ENCODE measurements at regions not wholly inside any gene's neighbourhood (a gene's known extent, or its start where the extent isn't known, plus 50 kb on each side); places are given as distances from the start of the nearest gene placed in this dataset.
A peak's percentile ranks its signal among the peaks of the same experiment; 100 is the strongest.

DNA sequence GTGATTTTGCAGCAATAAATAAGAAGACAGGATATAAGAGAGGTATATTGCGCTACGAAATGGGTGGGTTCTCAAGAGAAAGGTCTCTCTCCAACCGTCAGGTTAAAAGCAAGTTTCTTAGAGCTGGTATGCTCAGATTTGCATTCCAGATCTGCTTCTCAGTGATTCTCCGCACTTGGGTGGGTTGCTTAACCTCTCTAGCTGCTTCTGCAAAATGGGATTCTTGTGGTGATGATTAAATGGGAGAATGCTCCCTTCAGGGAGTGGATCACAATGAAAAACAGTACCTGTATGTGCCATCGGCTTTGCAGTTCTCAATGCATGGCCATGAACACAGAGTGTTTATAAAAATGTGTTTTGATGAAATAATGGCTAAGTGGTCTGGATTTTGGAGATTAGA lies 477.7 kb downstream of the TNS1 start:
- DNase-seq (ENCODE audit: low spot score) = no peak

DNA sequence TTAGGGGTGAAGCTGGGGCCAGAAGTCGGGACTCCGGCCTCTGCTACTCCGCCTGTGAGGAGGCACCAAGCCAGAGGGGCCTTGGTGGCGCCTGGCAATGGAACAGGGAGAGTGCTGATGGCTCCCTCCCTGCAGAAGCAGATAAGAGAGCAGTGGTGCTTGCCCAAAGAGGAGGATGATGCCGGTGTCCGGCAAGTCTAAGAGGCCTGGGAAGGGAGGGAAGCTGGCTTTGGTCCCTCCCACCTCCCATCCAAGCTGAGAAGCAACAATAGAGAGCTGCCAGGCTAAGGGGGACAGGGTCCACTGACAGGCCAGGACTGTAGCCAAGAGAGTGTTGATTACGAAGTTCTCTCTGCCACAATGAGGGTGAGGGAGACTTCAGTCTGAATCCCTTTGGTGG lies 479.5 kb downstream of the TNS1 start:
- no peak for DNase-seq (ENCODE audit: low spot score)

DNA sequence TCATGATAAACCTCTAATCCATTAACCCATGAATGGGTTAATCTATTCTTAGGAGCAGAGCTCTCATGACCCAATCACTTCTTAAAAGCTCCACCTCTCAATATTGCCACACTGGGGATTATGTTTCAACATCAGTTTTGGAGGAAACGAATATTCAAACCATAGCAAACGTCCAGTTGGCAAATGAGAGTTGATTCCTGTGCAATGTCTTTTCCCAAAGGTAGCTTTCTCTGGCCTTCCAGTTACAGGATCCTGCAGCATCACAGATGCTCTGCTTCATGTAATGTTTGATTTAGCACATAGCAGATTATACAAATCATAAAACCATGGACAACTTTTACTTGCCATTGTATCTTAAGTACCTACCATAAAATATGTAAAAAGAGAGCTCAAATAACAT lies 481.0 kb downstream of the TNS1 start:
- no peak for DNase-seq (ENCODE audit: low spot score)

DNA sequence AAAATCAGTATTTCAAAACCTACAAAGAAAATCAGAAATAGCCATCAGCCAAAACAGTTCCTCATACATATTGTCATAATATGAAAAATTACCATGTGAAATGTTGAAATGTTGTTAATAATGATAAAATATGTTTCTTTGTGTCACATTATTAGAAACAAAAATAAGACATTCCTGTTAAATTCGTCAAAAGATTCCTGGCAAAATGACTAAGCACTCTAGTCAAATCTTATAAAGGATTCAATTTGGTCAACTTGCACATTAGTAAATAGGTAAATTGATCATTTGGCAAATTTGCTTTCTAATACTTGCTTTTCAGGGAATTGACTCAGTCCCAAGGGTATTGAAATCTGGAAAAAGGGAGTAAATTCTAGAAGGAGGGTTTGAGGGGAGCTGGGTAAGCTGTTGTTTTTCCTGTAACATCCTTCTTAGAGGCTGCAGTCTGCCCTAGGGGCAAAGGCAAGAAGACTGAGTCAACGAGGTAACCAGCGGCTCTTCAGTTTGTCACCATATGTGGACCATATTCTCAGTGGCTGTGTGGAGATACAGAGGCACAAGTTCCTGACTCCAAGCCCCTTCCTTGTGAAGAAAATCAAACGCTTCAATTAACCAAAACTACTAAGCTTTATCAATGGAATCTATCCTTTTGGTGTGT lies 482.3 kb downstream of the TNS1 start:
- no peak for DNase-seq (ENCODE audit: low spot score)

DNA sequence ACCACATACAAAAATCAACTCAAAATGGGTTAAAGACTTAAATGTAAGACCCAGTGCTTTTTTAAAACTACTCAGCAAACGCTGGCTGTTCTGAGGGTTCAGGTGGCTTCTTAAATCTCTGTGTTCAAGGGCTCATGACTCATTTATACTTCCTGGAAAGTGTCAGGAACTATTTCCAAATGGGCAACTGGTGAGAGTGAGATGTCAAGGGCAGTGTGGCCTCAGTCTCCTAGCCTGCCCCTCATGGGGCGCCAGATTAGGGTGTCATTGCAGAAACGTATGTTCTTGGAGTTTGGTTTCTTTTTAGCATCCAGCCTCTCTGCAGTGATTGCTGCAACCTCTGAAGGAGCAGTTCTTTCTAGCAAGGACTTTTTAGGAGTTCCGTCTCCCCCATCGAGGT lies 485.4 kb downstream of the TNS1 start:
- no peak for DNase-seq (ENCODE audit: low spot score)

DNA sequence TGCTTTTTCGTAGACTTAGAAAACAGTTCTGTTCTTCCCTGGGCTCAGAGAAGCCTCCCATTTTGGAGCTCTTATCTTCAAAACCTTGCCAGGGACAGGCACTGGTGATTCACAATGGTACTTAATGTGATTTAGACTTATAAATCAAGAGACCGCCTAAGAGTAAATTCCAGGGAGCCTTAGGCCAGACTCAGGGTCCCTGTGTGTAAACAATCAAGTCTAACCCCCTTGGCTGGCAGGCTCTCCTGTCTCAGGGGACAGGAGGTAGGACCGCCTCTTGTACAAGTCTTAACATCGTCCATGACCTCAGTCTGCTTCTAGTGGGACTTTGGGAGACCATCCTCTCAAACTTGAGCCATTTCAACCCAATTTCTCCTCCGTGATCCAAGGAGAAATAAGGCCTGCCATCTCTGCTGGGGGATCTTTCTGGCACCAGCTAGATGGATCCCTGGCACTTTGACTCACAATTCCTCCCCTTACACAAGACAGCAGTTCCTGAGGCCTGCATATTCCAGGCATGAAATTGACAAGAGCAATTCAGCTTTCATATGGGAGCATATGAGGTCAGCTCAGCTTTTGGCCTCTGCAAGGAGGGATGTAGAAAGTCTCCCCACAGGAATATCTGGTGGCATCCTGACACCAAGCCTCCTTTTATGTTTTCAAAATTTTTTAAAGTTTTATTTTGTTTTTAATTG lies 487.0 kb downstream of the TNS1 start:
- DNase-seq (ENCODE audit: low spot score) = no peak

DNA sequence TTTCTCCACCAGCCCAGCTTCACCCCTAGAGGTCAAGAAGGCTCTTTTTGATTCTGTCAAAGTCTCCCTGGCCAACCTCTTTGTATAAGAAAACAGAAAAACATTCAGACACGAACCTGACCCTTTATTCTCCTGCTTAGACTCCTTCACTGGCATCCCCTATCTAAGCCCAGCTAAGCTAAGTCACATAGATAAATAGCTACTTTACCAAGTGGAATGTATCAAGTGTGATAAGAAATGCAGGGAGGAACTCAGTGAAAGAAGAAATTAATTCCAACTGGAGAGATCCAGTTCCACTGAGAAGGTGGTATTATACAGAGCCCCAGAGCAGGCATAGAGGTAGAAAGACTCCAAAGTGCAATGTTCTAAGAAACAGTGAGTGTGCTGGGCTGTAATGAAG lies 489.5 kb downstream of the TNS1 start:
- DNase-seq (ENCODE audit: low spot score) = no peak

DNA sequence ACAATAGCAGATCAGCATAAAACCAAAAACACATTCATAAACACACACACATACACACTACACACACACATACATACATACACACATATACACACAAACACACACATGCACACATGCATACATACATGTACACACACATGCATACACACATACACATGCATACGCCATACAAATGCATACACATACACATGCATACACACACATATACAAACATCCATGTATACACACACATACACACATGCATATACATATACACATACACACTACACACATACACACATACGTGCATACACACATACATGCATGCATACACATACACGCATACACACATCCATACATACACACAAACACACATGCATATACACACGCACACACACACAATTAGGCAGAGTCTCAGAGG lies 490.1 kb downstream of the TNS1 start:
- DNase-seq (ENCODE audit: low spot score) = no peak

DNA sequence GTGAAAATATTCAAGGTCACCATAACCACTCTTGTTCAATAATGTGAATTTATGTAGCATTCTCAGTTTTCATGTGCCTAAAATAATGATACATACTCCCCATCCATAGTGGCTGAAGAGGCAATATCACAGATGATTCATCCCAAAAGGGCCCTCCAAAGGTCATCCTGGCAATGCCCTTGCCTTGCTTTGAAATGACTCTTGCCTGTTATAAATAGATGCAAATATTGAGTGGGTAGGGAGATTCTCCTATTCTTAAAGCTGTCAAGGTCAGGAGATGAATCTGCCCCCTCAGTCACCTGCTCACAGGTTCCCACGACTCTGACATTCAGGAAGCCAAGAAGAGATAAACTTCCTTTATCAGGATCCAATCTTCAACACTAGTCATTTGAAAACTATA lies 490.5 kb downstream of the TNS1 start:
- DNase-seq (ENCODE audit: low spot score) = no peak

DNA sequence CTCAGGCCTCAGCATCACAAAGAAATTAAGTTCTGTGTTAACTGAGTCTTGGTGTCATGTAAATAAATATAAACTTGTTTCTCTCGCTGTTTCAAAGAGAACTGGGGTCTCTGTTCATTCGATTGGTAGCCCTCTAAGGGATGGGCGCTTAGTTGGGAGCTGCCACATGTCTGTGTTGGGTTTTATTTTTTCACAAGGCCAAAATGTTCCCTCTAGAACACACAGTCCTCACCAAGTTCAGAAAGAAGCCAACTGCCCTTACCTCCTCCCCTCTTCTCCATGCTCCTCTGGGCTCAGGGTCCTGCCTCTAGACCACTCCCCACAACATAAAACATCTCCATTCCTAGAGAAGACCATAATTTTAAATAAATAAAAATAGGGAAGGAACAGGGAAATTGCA lies 490.9 kb downstream of the TNS1 start:
- DNase-seq (ENCODE audit: low spot score) = no peak

DNA sequence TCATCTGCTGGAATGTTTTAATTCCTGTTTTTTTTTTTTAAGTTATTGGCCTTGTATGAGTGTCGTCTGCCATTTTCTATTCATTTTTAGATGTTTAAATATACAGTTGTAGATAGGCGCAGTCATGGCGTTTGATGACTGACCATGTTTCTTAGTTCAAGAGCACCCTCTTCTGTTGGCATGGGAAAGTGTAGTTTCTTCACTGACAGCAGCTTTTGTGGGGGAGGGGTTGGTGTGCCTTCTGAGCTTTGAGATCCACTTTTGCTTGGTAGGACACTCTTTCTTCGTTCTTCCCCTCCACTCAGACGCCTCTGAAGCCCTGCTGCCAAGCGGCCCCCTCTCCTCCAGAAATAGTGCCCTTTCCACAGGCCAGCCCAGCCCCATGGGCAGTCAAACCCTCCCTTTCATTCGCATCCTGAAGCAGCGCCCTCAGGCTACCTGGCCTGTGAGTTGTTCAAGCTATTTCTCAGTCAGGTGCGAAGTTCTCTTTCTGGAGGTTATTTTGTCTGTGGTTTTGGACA lies 492.0 kb downstream of the TNS1 start:
- DNase-seq (ENCODE audit: low spot score) = peak; percentile 90

DNA sequence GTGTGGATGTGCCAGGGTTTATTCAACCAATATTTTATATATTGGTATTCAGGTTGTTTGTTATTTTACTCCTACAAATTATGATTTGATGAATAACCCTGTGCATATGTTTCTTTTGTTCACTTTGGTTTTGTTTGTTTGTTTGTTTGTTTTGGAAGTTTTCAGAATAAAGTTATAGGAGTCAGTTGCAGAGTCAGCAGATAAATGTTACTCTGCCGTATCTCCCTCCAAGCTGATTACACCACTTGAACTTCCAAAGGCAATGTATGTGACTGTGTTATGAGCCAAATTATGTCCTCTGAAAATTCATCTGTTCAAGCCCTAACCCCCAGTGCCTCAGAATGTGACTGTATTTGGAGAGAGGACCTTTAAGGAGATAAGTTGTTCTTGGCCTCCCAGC lies 497.5 kb downstream of the TNS1 start:
- DNase-seq (ENCODE audit: low spot score) = no peak

DNA sequence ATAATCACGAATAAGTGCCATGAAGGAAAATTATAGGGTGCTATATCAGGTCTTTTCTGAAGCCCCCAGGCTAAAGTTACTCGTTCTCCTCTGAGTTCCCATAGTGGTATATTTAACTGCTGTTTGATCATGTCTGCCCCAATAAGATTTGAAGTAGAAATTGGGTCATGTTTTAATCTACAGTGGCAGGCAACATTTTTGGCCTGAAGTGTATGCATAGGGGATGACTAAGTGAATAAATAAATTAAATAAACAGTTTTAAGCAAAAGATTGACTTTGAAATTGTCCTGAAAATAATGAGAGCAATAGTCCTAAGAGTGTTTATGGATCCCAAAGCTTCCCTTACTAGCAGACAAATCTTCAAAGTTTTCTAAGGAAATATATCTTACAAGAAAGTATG lies 500.9 kb downstream of the TNS1 start:
- no peak for DNase-seq (ENCODE audit: low spot score)

DNA sequence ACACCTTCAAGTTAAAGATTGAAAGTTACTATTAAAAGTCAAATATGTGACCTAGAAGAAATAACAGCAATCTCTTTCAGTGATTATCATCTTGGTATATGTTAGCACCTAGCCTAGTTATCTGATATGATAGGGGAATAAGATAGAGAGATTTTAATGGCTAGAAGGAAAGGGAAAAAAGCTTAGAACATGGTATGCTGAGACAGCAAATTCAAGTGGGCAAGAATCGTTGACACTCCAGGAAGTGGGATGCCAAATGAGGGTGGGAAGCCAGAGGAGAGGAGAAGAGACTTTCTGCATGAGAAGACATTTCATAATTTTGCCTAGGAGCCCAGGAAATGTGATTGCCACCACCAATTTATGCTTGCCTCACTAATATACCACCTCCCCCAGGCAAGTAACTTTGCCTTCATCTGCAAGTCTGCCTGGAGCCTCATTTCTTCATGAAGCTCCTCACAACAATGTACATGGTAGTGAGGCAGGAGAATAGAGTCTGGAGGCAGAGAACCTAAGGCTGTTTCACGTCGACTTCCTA lies 504.9 kb downstream of the TNS1 start:
- DNase-seq (ENCODE audit: low spot score) = no peak

DNA sequence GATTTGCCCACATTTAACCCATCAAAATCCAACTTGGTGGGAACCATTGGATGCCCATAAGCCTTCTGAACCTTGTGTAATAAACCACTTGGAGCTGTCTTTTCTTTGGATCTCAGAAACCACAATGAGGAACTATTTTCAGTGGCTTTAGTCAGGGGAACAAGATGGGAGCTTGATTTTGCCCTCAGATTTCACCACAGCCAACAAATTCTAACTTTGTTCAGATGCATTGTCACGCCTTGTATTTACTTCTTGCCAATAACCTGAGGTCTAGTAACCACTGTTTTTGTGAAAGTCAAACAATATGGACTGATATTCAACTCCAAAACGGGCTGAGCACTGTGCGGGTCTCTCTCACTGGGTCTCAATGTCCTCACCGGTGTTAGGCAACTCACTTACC lies 508.2 kb downstream of the TNS1 start:
- no peak for DNase-seq (ENCODE audit: low spot score)

DNA sequence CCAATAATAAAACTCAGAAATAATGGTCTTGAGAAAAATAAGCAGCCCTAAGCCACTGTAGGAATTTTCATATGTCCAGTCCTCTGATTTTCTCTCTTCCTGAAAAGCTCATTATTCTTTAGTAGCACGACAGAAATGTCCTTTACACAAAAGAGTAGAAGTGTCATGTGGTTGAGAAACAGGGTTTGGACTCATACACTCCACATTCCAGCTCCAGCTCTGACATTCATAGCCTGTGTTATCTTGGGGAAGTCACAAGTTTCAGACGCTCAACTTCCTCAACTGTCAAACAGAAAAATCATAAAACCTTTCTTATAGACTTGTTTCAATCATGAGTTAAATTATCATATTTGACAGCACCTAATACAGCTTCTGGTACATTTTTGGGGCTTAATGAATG lies 511.5 kb downstream of the TNS1 start:
- no peak for DNase-seq (ENCODE audit: low spot score)

DNA sequence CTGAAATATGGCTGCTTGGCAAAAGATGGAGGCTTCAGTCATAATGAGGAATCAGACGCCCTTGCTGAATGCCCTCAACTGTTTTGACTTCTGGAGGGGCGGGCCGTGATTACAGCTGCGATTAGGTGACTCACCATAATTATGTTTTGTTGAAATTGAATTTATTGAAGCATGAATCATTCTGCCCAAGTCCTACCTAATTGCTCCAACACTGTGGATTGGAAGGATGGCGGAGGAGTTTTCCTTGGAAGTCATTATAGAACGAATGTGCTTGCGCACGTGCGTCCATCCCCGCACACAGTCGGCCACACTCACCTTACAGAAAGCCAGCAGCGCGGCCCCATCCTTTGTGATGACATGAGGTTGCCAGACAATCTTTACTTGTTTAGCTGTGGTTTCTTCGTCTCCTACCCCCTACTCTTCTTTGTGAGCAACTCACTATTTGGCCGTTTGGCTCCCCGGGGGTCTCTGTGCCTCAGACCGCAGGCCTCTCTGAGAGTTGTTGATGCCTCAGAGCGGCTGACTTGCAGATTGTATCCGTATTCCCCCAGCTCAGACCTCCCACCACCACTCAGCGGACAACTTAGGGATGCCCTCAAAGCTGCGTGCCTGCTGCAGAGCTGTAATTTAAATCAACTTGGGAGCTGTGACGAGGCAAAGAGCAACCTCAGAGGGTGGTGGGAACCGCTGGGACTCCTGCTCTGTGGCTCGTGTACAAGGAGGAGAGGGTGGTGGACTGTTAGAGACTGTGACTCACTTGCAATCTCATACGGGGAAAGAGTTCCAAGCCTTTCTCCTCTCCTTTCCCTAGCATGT lies 513.4 kb downstream of the TNS1 start:
- peak; percentile 91 for DNase-seq (ENCODE audit: low spot score)

DNA sequence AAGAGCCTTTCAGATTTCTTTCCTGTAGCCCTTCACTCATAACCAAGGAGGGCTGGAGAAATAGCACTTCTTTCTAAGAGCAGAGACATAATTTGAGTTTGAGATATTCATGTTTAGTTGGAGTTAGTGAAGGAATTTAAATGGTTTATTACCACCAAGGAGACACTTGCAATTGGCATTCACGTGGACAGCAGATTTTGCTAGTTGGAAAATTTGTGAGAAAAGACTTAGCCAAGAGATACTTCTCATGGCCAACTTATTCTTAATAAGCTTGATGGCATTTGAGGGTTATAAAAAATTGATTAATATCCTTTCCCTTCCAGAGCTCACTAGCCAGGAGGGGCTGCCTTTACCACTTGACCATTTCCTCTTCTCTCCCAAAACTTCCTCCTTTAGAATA lies 518.7 kb downstream of the TNS1 start:
- no peak for DNase-seq (ENCODE audit: low spot score)

DNA sequence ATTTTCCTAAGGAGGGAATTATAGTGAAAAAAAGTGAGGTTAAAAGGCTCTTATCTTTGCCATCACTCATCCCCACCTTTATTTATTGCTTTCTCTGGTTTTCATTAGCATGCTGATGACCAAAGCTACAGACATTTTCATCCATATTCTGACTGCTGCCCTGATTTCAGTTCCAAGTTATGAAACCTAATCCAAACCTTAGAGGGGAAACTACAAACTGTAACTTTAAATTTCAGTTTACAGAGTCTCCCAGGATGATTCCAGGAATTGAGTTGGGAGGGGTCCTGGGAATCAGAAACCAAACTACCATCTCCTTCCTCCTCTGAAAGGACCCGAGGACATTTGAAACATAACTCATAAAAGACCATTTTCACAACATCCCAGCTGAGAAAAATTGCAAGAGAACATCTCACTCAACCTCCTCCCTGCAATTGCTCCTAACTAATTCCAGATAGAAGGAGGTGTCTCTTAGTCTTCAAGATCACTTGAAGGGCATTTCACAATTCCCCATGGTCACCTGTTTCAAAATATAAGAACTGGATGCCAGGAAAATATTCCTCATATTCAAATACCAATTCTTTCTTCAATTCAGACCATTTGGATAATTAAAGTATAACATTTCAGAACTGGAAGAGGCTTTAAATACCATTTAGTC lies 520.6 kb downstream of the TNS1 start:
- DNase-seq (ENCODE audit: low spot score) = no peak

DNA sequence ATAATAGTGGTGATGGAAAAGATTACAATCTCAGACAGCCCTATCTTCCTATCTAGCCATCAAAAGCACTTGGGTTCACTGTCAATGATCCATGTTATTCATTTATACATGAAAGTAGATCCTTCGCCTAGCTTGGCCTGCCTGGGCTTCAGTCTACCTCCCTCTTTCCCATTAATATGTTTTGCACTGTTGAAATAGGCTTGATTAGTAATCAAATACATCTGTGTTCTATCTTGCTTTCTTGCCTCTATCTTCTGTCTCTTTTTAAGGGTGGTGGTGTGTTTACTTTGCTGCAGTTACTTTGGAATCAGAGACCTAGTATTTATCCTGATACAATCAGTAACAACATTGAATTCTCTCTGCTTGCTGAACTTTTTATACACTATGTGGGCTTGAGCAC lies 521.2 kb downstream of the TNS1 start:
- DNase-seq (ENCODE audit: low spot score) = no peak

DNA sequence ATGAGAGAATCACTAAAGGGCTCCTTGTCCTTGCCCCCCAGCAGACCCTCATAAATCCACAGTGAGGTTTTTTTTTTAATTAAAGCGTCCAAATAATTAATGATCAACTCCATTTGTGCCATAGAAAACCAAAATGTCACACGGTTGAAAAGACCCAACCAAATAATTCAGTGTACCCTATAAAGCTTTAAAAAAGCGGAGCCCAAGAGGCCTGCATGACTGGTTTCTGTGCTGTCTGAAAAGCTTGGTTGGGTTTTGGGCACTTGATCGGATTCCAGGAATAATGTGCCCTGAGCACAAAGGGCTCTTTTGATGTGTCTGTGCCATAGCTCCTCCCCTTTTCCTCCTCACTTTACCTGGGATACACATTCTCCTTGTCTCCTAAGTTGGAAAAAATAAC lies 523.2 kb downstream of the TNS1 start:
- no peak for DNase-seq (ENCODE audit: low spot score)

DNA sequence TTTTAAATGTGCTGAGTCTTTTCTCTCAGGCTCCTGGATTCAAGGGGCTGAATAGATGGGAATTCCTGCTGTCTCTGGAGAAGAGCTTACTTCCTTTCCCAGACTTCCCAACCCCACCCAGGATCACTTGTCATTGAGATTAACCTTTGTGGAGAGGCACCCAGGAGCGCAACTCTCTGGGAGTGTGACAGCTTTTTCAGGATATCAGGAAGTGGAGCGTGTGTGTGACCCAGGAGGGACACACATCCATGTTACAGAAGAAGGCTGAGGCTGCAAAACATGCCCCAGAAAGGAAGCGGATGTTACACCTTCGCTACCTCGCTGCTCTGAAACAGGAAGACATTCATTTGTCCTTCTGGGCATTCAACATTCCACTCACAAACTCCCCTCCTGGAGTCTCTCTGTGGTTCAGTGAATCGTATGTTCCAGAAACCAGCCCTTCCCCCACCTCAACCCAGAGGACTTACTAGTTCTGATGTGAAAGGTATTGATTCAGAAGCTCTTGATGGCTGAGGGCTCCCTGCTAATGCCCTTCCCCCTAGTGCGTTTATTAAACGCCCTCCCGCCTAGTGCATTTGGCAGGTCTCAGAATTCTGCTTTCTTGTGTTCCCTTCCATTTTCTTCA lies 523.9 kb downstream of the TNS1 start:
- DNase-seq (ENCODE audit: low spot score) = no peak
